ENCODE measurements at regions not wholly inside any gene's neighbourhood (a gene's known extent, or its start where the extent isn't known, plus 50 kb on each side); places are given as distances from the start of the nearest gene placed in this dataset.

DNA sequence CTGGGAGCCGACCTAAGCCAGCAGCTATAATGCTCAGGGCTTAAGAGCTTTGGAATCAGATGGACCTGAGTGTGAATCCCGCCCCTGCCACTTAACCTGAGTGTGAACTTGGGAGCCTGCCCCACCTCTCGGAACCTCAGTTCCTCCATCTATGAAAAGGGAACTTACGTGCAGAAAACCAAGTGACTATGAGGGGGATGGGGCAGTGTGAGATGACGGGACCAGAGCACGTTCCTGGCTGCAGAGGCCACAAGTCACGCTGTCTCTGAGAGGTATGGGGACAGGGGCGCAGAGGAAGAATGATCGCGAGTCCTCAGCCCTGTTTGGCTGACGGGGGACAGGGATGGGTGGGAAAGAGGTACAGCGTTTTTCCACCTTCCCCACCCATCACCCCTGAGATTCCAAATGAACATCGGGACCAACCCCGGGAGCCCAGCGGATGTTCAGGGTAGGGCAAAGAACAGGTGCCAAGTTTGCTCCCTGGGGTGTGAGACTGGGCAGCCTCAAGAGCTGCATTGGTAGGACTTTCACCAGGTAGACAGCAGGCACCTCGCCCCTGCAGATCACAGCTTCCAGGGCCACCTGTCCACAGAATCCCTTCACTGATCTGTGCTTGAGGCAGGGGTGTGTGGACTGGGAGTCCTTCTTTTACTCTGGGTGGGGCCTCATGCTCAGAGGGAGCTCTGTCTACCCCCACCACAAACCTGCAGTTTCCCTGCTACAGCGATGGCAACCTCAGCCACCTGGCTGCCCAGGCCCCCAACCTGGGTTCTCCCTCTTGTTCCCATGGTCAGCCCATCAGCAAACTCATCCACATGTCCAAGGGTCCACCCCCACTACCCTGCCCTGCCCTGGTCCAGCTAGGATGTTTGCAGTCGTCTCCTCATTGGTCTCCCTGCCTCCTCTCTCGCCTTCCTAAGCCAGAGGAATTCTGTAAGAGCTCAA, 85.8 kb downstream of the CEBPB start:
- Mint-ChIP-seq H3K4me3 (no peak overlapping the region), H3K9me3 (no peaks in the 10 kb centered on the region), H3K27ac (no peak overlapping the region), H3K36me3 (peaks cover under 1% of the 10 kb centered on the region), H3K4me1 (peaks cover 0 to 3% (median 0%) of the 10 kb centered on the region in 3 donors), H3K27me3 (peaks cover 22% of the 10 kb centered on the region)

DNA sequence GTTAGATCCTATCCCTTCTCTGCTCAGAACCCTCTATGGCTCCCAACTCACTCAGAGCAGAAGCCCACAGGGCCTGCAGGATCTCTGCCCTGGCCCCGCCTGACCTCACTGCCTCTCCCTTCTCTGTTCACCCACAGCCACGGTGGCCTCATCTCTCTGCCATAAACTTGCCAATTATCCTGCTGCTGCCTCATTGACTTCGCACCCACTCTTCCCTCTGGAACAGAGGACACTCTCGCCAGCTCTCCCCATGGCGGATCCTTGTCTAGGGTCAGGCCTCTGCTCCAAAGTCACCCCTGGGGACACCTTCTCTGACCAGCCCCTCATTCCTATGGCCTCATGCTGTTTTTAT, 86.4 kb downstream of the CEBPB start:
- Mint-ChIP-seq H3K27me3 (peaks cover 16% of the 10 kb centered on the region), H3K4me3 (no peak overlapping the region), H3K27ac (no peak overlapping the region), H3K9me3 (no peaks in the 10 kb centered on the region), H3K4me1 (no peaks in the 10 kb centered on the region), H3K36me3 (no peaks in the 10 kb centered on the region)

DNA sequence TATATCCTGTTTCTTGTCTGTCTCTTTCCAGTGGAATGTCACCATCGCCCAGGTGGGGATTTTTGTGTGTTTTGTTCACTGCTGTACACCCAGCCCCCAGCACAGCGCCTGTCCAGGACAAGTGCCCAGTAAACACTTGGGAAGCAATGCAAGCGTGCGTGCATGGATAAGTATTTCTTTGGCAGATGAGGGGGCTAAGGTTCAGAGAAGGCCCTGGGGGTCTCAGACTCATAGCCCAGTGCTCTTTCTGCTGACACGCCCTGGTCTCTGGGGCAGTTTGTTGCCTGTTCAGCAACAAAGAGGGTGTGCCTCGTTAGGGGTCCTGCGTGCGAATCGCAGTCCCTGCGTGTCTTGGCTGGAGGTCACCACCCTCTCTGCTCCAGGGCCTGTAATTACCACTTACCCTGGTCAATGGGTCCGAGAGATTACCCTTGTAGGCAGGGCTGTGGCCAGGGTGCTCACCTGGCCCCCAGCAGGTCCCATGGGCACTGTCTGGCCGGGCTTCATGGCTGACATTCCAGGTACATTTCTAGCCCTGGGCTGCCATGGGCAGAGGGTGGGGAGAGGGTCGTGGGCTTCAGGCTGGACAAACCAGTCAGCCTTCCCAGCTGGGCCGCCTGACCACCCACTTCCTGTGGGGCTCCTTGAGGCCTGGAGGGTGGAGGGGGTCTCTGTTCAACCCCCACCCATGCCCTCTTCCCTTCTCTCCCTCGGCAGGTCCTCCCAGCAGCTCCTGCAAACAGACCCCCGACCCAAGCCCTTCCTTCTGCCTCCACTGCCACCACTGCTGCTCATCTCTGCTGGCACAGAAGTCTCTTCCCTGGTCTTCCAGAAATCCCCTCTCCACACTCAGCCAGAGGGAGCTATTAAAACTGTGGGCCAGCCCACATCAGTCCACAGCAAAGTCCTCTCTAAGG, 87.1 kb downstream of the CEBPB start:
- H3K9me3 Mint-ChIP-seq, result no peaks in the 10 kb centered on the region
- H3K27ac Mint-ChIP-seq, result peak overlapping the region in 1 of 3 donors; percentile 80
- no peaks in the 10 kb centered on the region for H3K4me1 Mint-ChIP-seq
- peaks cover 17% of the 10 kb centered on the region for H3K27me3 Mint-ChIP-seq
- no peaks in the 10 kb centered on the region for H3K36me3 Mint-ChIP-seq
- no peak overlapping the region for H3K4me3 Mint-ChIP-seq

DNA sequence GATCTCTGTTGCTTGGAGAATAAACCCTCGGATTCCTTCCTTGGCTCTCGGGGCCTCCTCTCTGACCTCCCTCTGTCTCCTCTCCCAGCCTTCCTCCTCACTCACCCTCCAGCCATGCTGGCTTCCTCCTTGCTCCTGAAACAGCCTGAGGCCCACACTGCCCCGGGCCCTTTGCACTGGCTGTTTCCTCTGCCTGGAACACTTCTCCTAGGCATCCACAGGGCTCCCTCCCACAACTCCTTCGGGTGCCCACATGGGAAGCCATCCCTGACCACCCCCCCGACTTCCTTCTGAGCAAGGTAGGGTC, 87.7 kb downstream of the CEBPB start:
- Mint-ChIP-seq H3K9me3 (no peaks in the 10 kb centered on the region), H3K27me3 (peaks cover 21% of the 10 kb centered on the region), H3K36me3 (no peaks in the 10 kb centered on the region), H3K4me1 (peaks cover 0 to 3% (median 0%) of the 10 kb centered on the region in 3 donors), H3K27ac (peak overlapping the region in 1 of 3 donors; percentile 80), H3K4me3 (no peak overlapping the region)

DNA sequence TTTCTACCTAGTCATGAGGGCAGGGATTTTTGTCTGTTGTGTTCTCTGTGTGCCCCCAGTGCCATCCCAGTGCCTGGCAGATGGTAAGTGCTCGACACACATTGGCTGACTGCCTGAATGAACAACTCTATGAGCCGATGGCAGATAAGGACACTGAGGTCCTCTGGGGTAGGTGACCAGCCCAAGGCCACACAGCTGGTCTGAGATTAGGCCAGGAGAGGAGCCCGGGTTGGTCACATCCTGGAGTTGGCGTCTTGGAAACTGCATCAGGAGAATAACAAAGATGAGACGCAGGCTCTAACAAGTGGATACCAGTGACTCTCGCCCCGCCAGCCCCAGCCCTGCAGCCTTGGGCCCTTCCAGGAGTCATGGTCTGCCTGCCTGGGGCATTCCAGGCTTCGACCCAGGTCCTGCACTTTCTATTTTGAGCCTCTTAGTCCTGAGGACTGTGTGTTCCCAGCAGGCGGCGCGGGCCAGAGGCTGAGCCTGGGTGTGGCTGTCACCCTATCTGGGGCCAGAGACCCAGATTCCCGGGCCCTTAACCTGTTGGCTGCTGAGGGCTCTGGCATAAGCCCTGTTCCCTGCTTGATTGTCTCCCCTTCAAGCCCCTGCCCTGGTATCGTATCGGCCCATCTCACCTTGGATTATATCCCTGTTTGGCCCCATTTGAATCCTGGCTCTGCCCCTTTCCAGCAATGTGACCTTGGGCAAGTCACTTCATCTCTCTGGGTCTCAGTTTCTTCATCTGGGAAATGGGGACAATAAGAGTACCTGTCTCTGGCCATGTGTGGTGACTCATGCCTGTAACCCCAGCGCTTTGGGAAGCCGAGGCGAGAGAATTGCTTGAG, 88.3 kb downstream of the CEBPB start:
- peak overlapping the region in 1 of 4 donors; percentile 23 for H3K4me3 Mint-ChIP-seq
- no peaks in the 10 kb centered on the region for H3K36me3 Mint-ChIP-seq
- peaks cover 18% of the 10 kb centered on the region for H3K27me3 Mint-ChIP-seq
- H3K9me3 Mint-ChIP-seq, result no peaks in the 10 kb centered on the region
- peaks cover 0 to 3% (median 0%) of the 10 kb centered on the region in 3 donors for H3K4me1 Mint-ChIP-seq
- peak overlapping the region in 1 of 3 donors; percentile 80 for H3K27ac Mint-ChIP-seq

DNA sequence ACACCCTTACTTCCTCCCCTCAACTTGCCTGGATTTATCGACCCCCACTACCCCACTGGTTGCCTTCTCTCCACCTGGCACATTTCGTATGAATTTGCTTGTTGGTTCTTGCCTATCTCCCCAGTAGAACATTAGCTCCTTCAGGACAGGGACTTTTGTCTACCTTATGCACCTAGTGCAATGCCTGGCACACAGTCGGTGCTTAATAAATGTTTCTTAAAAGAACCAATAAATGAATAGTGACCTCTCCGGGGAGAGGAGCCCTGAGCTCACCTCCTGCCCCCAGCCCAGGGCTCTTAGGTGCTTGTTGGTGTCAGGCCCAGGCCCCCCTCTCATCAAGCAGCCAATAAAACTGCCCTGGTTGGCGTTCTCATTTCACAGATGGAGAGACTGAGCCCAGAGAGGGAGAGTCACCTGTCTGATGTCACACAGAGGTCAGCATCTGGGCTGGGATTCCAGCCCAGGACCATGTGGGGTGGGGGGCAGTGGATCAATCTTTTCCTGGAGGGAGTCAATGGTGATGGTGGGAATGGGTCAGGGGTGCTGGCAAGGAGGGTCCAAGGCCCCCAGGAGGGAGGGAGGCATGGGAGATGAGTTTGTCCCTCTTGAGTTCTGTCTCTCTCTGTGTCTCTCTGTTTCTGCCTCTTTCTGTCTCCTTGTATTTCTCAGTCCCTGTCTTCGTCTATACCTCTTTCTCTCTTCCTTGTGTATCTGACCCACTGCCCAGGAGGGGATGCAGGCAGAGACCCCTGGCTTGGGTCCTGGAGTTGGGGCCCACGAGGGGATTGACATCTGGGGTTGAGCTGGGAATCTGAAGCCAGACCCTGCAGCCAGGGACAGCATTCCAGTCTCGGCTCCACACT, 89.6 kb downstream of the CEBPB start:
- Mint-ChIP-seq H3K36me3 (no peaks in the 10 kb centered on the region), H3K4me3 (no peak overlapping the region), H3K27ac (no peak overlapping the region), H3K9me3 (no peaks in the 10 kb centered on the region), H3K4me1 (peaks cover 1 to 4% (median 3%) of the 10 kb centered on the region in 3 donors), H3K27me3 (peaks cover 17% of the 10 kb centered on the region)

DNA sequence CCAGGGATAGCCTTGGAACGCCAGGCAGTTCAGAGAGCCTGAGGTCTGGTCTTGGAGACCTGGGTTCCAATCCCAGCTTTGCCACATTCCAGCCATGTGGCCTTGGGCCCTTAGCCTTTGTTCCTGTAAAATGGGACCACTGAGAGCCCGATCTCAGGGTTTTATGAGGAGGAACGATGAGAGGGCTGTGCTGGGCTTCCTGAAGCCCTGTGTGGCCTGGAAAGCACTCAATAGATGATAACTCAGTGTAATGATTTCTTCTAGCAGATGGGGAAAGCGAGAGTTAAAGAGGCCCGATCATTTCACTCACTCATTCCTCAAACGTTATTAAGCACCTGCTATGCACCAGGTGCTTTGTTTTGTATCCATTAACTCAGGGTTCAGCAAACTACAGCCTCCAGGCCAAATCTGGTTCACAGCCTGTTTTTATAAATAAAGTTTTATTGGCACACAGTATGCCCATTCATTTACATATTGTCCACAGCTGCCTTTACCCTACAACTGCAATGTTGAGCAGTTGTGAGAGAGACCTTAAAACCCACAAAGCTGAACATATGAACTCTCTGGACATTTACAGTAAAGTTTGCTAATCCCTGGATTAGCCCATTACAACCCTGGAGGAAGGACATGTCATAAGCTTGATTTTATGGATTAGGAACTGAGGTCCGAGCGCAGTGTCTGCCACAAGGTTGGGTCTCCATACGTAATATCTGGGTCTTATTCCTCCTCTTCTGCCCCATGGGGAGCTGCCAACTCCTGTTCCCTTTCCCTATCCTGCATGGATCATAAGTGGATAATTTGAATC, 90.4 kb downstream of the CEBPB start:
- Mint-ChIP-seq H3K4me1 (peaks cover 9 to 10% (median 9%) of the 10 kb centered on the region in 3 donors), H3K27me3 (peaks cover 17% of the 10 kb centered on the region), H3K4me3 (no peak overlapping the region), H3K9me3 (no peaks in the 10 kb centered on the region), H3K36me3 (no peaks in the 10 kb centered on the region), H3K27ac (peak overlapping the region in 1 of 3 donors; percentile 32)

DNA sequence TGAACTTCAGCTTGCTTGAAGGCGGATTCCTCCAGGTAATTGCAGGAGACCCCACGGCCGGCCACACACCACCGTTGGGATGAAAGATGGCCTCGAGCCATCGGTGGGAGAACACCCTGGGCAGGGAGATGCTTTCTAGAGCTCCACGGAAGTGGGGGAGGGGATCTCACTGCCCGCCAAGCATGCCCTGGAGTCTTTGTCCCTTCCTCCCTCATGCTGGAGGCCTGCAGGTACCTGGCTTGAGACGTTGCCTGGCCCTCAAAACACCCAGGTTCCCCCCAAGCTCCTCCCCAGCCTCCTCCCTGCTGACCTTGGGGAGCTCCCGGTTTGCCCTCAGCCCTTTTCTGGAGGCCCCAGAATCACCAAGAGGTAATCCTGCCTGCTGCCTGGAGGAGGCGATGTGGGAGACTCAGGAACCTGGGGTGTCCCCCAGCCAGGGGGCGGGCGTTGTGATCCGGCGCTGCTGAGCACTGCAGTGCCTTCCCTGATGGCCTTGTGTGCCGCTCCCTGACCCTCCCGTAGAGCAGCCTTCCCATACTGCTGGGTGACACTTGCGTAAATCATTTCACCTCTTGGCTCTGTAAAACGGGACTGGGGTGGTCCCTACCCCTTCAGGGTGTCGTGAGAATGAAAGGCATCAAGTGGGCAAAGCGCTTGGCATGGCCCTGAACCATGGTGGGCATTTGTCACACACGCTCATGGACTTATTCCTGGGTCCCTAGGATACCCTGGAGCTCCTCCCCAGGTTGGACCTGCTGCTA, 91.4 kb downstream of the CEBPB start:
- Mint-ChIP-seq H3K27me3 (peaks cover 17% of the 10 kb centered on the region), H3K4me1 (peaks cover 14 to 19% (median 14%) of the 10 kb centered on the region in 3 donors), H3K27ac (peak overlapping the region in 1 of 3 donors; percentile 32), H3K9me3 (no peaks in the 10 kb centered on the region), H3K36me3 (no peaks in the 10 kb centered on the region), H3K4me3 (no peak overlapping the region)

DNA sequence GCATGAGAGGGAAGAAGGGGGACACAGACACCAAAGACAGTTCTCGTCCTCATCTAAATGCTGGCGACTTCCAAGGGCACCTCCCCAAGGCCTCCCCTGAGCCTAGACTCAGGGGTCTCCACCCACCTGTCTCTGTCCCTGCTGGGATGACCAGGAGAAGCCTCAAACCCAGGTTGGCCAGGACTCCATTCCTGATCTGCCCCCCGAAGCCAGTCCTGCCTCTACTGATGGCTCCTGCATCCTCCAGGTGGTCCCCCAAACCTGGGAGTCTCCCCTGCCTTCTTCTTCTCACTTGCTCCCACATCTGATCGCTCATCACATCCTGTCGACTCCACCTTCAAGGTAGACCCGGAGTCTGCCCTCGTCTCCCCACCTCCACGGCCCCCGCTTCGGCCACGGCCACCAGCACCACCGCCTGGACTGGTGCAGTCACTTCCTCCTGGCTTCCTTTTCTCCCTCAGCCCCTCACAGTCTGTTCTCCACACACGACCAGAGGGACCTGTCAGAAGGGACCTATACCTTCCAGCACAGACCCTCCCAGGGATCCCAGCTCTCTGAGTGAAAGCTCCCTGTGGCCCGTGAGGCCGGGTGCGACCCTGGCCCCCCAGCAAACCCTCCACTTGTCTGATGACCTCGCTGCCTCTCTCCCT, 92.1 kb downstream of the CEBPB start:
- Mint-ChIP-seq H3K27me3 (peaks cover 15% of the 10 kb centered on the region), H3K36me3 (no peaks in the 10 kb centered on the region), H3K4me3 (no peak overlapping the region), H3K9me3 (no peaks in the 10 kb centered on the region), H3K27ac (no peak overlapping the region), H3K4me1 (peaks cover 14 to 19% (median 14%) of the 10 kb centered on the region in 3 donors)

DNA sequence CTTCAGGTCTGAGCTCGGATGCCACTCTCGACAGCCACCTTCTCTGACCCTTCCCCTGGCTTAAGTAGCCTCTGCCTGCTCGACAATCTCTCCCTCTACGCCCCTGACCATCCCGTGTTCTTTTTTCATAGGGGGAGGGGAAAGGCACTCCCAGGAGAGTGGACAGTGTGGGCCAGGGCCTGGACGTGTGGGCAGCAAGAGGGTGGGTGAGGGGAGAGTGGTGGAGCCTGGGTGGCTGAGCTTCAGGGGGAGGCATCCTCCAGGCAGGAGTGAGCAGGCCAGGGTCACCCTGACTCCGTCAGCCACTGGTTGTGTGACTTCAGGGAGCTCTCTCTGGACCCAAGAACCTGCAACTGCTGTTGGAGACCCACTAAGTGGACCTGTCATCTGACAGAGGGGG, 92.7 kb downstream of the CEBPB start:
- no peaks in the 10 kb centered on the region for H3K9me3 Mint-ChIP-seq
- H3K36me3 Mint-ChIP-seq, result no peaks in the 10 kb centered on the region
- no peak overlapping the region for H3K4me3 Mint-ChIP-seq
- no peak overlapping the region for H3K27ac Mint-ChIP-seq
- H3K27me3 Mint-ChIP-seq, result peaks cover 20% of the 10 kb centered on the region
- H3K4me1 Mint-ChIP-seq, result peaks cover 14 to 19% (median 14%) of the 10 kb centered on the region in 3 donors

DNA sequence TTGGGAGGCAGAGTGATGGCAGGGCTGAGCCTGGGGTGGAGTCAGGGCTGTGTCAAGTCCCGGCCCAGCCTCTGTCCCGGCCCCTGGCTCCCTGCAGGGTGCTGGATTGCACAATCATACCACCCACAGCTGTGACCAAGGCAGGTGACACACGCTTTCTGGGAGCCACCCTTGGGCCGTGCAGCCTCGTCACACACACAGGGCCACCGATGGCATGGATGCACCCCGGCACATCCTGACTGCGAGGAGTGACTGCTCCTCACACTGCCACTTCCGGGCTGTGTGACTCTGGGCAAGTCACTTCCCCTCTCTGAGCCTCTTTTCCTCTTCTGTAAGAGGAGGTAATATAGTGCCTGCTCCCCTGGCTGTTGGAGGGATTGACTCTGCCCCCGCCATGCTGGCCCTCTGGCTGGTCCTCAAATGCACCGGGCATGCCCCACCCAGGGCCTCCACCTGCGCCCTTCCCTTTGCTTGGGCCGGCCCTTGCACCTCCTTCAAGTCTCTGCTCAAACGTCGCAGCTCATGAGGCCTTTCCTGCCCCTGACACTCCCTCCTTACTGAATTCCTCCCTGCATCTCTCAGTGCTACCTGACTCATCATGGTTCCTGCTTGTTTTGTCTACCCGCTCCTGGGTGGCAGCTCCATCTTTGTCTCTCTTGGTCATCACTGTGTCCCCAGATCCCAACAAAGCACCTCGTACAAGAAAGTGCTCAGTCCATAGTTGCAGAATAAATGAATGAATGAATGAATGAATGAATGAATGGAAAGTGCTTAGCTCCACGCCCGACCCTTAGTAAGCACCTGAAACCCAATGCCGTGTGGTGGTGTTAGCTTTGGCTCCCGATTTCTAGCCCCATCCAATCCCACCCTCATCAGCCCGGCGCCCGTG, 93.5 kb downstream of the CEBPB start:
- no peaks in the 10 kb centered on the region for H3K36me3 Mint-ChIP-seq
- peaks cover 24% of the 10 kb centered on the region for H3K27me3 Mint-ChIP-seq
- no peak overlapping the region for H3K4me3 Mint-ChIP-seq
- no peaks in the 10 kb centered on the region for H3K9me3 Mint-ChIP-seq
- peaks cover 14 to 19% (median 14%) of the 10 kb centered on the region in 3 donors for H3K4me1 Mint-ChIP-seq
- H3K27ac Mint-ChIP-seq, result no peak overlapping the region

All from IgD-negative memory B cell (primary cell).